IPS-NIHi7 (cell line): ENCODE measurements at regions not wholly inside any gene's neighbourhood (a gene's known extent, or its start where the extent isn't known, plus 50 kb on each side); places are given as distances from the start of the nearest gene placed in this dataset.
"Not testable (repeated sequence)": the region's sequence is repeated elsewhere in the genome, so short reads cannot be mapped to it uniquely, and the experiment has no call there.

Source experiments
- DNase-seq: peaks from one replicate; pipeline ENCODE4 v3.0.0; 2012; ENCODE audit warnings: mixed read lengths; ENCODE audit errors: extremely low spot score

DNA sequence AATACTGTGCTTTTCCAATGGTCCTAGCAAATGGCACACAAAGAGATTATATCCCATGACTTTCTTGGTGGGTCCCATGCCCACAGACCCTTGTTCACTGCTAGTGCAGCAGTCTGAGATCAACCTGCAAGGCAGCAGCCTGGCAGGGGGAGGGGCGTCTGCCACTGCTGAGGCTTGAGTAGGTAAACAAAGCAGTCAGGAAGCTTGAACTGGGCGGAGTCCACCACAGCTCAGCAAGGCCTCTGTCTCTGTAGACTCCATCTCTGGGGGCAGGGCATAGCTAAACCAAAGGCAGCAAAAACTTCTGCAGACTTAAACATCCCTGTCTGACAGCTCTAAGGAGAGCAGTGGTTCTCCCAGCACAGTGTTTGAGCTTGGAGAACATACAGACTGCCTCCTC is 82.9 kb downstream of the ZNF737 start:
- no peak for DNase-seq

DNA sequence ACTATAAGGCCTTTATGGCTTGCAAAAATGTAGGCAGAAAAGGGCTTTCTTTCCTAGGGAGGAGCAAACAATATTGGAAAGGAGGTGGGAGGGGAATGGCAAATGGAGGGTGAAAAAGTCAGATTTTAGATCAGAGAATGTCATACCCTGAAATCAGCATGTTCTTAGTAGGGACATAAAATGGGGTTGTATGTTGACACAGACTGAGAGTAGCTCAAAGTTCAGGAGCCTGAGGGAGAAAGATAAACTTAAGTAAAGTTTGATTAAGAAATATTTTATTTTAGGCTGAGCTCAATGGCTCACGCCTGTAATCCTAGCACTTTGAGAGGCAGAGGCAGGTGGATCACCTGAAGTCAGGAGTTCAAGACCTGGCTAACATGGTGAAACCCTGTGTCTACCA is 83.8 kb downstream of the ZNF737 start:
- no peak for DNase-seq

DNA sequence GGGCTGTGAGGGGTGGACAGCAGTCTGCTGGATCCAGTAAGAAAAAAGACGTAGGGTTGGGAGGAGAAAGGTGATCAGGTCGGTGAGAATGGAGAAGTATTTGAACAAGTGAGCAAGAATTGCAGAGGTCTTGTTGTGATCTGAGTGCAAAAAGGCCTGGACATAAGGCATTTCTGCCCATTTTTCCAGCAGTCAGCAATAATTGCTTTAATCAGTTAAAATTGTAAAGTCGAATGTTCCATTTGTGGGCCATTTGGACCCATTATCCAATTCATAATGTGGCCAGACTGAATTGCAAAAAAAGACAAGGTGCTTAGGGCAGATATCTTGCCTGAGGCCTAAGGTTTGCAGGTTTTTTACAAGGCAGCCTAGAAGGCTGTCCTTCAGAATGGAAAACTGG is 86.1 kb downstream of the ZNF737 start:
- no peak for DNase-seq

DNA sequence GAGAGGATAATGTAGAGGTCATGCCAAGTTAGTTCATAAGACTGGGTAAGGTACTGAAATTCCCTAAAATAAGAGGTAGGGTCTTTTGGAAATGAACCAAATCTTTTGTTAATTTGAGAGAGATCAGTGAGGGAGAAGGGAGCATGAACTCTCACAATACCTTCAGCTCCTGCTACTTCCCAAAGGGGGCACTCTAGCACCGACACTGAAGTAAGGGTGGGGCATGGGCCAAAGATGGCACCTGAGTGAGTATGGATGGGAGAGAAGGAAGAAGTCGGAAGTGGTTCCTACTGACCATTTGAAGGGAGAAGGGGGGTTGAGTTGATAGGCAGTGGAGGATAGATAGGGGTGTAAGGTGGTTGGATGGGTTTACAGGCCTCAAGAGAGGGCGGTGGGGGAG is 86.6 kb downstream of the ZNF737 start:
- DNase-seq = no peak

DNA sequence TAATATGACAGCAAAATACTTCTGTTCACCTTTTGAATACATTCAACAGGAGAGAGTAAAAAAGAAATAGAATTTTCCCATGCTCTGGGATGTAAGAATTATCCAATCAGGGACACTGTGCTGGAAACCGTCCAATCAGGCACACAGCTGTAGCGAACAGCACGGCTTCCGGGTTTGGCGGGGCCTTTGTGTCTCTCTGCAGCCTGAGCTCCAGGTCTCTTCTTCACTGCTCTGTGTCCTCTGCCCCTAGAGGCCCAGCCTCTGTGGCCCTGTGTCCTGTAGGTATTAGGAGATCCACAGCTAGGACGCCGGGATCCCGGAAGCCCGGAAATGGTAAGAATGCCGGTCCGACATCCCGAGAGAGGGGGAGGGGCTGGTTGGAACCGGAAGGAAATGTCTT is 92.7 kb downstream of the ZNF737 start:
- DNase-seq = no peak

DNA sequence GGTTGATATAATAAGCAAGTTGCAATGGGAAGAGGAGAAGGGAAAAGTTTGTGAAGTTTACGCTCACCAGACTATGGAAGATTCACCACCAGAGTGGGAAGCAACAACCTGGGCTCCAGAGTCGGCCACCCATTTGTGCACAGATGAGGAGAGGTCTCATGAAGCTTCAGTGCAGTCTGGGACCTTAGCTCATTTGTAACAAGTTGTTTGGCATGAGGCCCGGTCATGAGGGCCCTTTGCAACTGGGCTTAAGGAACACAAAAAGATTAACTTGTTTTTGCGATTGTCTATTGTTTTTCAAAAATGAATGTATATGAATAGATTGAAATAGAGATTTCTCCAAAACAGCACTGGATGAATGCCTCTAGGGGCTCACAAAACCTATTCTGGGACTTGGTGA is 94.2 kb downstream of the ZNF737 start:
- DNase-seq = no peak

DNA sequence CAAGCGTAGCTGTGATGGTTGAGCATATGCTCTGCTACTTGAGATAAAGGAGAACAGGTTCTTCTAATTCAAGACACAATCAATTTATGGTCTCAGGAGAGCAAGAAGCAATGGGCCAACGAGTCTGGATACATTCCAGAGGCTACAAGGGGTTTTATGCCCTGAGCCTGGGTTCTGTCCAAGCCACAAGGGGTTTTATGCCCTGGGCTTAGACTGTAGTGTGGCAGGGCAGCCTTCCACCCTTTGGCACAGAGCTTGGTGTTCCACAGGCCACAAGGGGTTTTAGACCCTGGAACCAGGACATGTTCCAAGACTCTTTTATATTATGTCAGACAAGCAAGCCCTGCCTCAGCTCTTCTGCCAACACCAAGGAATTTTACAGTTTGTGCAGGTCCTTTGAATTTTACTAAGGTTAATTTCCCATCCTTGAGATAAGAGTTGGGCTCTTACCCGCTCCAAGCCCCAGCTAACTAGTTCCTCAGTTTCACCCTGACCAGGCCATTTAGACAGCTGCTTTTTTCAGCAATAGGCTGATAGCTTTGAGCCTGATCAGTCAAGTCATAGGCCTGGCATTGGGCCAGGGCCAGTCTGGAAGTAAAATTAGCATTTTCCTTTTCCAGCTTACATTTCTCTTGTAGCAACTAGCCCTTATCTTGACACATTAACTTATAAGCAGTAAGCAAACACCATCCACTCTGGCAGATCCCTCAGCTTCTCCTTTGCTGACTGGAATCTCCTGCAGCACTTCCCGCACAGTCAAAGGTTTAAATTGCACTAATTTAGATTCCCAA is 95.0 kb downstream of the ZNF737 start:
- DNase-seq = no peak

DNA sequence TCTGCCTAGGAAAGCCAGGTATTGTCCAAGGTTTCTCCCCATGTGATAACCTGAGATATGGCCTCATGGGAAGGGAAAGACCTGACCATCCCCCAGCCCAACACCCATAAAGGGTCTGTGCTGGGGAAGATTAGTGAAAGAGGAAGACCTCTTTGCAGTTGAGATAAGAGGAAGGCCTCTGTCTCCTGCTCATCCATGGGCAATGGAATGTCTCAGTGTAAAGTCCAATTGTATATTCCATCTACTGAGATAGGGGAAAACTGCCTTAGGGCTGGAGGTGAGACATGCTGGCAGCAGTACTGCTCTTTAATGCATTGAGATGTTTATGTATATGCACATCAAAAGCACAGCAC is 99.0 kb downstream of the ZNF737 start:
- not testable (repeated sequence) for DNase-seq

DNA sequence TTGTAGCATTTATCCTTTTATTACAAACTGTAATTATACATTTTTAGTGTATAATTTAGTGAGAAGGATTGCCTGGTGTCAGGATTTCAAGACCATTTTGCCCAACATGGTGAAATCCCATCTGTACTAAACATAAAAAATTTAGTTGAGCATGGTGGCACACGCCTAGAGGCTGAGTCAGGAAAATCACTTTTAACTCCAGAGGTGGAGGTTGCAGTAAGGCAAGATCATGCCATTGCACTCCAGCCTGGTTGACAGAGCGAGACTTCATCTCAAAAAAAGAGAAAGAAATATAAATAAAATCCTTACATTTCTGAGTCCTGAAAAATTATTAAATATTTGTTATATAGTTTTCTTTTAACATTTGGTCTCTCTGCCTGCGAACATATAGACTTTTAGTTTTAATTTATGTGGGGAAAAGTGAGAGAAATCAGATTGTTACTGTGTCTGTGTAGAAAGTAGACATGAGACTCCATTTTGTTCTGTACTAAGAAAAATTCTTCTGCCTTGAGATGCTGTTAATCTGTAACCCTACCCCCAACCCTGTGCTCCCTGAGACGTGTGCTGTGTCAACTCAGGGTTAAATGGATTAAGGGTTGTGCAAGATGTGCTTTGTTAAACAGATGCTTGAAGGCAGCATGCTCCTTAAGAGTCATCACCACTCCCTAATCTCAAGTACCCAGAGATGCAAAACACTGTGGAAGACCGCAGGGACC is 99.5 kb downstream of the ZNF737 start:
- not testable (repeated sequence) for DNase-seq

DNA sequence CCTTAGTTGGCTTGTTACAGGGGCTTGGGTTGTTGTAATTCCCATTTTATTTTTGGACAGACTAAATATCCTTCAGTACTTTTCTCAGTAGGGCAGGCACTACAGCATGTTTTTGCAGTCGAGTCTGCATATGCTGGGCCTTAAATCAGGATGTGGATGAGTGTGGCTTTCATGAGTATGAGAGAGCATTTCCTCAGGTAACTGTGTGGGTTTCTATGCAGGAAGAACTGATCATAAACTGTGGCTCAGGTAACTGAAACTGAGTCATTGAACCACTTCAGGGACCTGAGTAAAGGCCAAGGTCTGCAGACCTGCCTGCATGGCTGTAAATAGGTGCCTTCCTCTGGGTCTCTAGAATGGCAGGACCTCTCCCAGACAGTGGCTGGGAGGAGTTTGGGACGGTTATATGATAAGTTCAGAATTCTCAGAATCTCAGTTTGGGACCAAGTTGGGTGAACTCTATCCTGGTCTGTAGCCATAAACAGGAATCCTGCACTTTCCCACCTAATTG is 112.1 kb downstream of the ZNF737 start:
- DNase-seq = no peak

DNA sequence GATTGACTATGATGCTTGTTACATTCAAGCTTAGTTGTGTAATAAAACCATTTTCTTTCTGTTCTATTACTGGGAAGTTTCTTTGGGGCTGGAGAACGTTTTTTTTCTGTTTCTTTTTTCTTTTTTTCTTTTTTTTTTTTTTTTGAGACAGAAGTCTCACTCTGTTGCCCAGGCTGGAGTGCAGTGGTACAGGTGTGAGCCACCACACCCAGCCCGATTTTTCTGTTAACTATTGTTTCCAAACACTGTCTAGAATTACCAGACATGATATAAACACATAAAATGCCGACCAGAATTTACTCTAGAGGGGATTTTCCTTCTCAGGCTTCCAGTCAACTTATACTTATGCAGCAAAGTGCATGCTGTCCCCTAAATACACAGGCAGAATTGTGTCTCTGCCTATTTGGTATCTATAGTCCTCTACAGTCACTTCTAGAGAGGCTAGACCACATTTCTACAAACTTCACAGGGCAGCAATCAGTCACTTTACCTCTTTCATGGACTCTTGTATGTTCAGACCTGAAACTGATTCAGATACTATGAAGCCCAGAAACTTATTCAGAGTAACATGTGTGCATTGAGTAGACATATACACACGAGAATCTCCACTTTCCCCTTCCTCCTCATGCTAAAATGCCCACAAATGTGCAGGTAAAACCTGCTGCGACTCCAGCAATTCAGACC is 121.2 kb downstream of the ZNF737 start:
- DNase-seq = no peak

DNA sequence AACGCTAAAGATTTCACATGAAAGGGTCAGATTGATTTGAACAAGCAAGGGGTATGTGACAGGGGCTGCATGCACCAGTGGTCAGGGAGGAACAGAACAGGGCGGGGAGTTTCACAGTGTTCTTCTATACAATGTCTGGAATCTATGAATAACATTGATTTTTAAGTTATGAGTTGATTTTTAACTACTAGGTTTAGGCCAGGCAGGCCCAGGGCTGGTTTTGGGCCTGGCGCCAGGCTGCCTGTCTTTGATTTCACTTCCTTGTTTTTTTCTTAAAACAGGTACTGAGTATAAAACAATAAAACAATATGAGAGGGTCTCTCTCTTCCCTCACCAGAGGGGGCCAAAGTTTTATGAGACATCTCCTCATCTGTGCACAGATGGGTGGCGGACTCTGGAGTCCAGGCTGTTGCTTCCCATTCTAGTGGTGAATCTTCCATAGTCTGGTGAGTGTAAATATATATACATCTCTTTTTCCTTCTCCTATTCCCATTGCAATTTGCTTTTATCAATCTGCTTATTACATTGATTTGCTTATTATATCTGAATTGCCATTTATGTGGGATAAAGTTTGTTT is 133.2 kb downstream of the ZNF737 start:
- DNase-seq = not testable (repeated sequence)

DNA sequence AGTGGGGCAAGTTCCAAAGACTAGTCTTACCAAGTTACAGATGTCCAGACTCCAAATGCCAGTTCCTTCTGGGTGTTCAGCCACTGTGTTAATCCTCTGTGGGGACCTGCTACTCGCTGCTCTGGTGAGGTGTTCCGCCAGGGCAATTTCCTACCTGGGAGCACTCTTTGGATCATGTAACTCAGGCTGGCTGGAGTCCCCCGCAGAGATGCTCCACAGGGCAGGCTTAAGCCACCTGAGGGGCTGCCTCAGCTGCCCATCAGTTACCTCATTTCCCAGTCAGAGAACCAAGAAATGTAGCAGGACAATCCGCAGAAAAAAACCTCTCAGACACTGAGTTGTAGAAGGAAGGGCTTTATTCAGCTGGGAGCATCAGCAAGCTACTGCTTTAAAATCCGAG is 133.8 kb downstream of the ZNF737 start:
- no peak for DNase-seq

DNA sequence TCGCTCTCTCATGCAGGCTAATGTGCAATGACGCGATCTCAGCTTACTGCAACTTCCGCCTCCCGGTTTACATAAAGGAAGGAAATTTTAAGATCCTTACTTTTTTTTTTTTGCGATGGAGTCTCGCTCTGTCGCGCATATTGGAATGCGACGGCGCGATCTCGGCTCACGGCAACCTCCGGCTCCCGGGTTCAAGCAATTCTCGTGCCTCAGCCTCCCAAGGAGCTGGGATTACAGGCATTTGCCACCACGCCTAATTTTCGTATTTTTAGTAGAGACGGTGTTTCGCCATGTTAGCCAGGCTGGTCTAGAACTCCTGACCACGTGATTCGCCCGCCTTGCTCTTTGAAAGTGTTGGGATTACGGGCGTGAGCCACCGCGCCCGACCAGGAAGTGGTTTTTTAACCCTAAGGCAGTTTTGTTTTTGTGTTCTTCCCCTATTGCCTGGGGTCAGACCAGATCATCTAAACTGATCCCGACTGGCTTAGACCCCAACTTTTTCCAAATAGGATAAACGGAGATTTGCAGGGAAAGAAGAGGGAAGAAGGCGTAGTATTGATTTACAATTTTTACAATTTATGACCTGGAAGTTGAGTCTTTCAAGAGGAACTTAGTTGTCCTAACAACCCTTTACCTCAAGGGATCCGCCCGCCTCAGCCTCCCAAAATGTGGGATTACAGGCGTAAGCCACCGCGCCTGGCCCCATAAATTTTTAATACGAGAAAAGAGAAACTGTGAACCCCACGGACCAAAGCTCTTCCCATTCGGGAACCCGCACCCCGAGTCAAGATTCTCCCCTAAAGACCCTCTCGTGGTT is 142.0 kb downstream of the ZNF737 start:
- peak; percentile 27 for DNase-seq

DNA sequence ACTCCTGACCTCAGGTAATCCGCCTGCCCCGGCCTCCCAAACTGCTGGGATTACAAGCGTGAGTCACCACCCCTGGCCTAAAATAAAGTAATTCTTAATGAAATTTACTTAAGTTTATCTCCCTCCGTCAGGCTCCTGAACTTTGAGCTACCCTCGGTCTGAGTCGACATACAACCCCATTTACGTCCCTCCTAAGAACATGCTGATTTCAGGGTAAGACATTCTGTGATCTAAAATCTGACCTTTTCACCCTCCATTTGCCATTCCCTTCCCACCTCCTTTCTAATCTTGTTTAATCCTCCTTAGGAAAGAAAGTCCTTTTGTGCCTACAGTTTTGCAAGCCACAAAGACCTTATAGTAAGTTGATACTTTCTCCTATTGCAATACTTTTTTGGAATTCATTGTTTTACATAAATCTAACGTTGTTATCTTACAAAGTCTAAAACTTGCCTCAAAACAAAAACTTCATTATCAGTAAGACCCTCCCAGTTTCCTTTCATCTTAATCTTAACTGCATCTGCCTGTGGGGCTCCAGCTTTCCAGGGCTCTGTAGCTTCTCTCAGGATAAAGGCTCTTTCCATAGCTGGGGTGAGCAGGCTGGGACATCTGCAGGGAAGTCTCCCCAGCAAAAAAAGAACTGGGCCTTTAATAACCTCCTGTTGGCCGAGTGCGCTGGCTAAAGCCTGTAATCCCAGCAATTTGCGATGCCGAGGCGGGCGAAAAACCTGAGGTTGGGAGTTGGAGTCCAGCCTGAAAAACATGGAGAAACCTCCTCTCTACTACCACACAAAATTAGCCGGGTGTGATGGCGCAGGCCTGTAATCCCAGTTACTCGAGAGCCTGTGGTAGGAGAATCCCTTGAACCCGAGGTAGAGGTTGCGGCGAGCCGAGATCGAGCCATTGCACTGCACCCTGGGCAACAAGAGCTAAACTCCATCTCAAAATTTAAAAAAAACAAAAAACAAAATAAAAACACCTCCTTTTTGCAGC is 143.1 kb downstream of the ZNF737 start:
- no peak for DNase-seq

DNA sequence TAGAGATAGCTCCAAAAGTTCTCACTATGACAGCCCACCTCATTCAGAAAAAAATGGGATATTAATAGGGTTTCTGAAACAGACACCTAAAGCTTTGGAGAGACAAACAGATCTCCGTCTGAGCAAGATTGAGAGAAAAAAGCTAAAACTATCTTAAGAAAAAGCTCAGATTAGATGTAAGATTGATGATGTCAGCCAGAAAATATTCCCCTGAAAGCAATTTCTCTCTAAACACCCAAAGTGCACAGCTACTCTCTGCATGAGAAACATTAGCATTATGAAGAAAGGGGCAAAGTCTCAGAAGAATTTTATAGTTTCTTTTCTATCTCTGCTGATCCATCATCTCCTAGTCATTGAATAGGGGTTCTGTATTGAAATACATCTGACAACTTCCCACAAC is 148.9 kb downstream of the ZNF737 start:
- DNase-seq = no peak

DNA sequence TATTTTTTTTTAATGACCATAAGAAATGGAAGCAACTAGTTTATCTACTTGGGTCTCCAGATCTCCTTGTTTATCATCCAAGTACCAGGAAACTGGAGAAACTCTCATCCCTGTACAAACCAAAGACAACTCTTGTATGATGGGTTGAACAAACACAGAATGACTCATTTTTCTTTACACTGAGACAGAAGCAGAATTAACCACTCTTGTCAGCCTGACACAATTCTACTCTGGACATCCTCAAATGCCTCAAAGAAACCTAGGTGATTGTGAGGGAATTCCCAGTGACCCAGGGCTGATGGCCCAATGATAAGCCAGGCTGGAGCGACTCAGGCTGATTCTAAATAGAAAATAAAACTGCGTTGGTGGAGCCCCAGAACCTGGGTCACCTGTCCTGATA is 151.5 kb downstream of the ZNF737 start:
- no peak for DNase-seq

DNA sequence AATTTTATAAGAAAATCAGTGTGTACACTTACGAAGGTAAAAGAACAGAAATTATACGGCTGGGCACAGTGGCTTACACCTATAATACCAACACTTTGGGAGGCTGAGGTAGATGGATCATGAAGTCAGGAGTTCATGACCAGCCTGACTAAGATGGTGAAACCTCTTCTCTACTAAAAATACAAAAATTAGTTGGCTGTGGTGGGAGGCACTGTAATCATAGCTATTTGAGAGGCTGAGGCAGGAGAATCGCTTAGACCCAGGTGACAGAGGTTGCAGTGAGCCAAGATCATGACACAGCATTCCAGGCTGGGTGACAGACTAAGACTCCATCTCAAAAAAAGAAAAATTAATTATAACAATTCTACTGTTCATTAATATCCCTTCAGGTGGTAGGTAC is 151.9 kb downstream of the ZNF737 start:
- no peak for DNase-seq

DNA sequence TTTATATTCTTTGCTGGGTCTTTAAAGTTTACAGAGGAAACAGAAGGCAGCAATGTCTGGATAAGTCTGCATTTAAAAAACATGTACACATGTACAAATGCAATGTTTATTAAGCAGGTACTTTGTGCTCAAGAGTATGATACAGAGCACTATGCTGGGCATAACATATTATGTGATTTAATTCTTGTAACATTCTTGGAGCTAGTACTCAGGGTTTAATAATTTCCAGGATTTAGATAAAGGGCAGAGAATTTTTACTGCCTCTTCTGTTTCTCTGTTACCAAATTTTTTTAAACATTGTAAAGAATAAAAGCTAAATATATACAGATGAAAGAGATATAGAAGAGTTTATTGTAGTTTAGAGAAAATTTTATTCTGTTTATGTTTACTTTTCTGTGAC is 152.7 kb downstream of the ZNF737 start:
- DNase-seq = no peak

DNA sequence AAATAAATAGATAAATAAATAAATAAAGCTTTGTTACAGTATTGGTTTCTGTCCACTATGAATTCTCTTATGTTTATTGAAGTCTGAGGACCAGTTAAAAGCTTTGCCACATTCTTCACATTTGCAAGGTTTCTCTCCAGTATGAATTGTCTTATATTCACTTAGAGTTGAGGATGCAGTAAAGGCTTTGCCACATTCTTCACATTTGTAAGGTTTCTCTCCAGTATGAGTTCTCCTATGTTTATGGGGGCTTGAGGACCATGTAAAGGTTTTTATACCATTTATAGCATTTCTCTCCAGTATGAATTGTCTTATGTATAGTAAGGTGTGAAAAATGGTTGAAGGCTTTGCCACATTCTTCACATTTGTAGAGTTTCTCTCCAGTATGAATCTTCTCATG is 168.3 kb downstream of the ZNF737 start:
- DNase-seq = no peak
